Activated CD4-positive, alpha-beta T cell treated with anti-CD3 and anti-CD28 coated beads, Interleukin-2, amount 10 ng/mL, durations not matched to agents 24 days and 14 days (primary cell): ENCODE measurements at regions not wholly inside any gene's neighbourhood (a gene's known extent, or its start where the extent isn't known, plus 50 kb on each side); places are given as distances from the start of the nearest gene placed in this dataset.

Source experiments
- DNase-seq: peaks from one replicate; pipeline ENCODE4 v3.0.0; 2022
- H3K27ac Mint-ChIP-seq: one replicate; pipeline ENCODE4 v1.8.0; 2022; ENCODE audit warnings: mild to moderate bottlenecking, mixed read lengths
- H3K27me3 Mint-ChIP-seq: one replicate; pipeline ENCODE4 v1.8.0; 2022; ENCODE audit warnings: mixed read lengths
- H3K36me3 Mint-ChIP-seq: one replicate; pipeline ENCODE4 v1.8.0; 2022; ENCODE audit warnings: low read depth, mild to moderate bottlenecking, mixed read lengths
- H3K4me1 Mint-ChIP-seq: one replicate; pipeline ENCODE4 v1.8.0; 2021; ENCODE audit warnings: mixed read lengths
- H3K4me3 Mint-ChIP-seq: one replicate; pipeline ENCODE4 v1.8.0; 2022; ENCODE audit warnings: mild to moderate bottlenecking, moderate library complexity, mixed read lengths
- H3K9me3 Mint-ChIP-seq: one replicate; pipeline ENCODE4 v1.8.0; 2021; ENCODE audit warnings: mixed read lengths
- intact Hi-C: fragments of 100-400 bp; cut with micrococcal nuclease; formaldehyde crosslinking; loops from one replicate; pipeline ENCODE4 v1.15.1; 2023

GRCh38 chr5:171509467-171509866 is 90.0 kb downstream of the FGF18 start:
- Mint-ChIP-seq H3K4me3 (no peak overlapping the region), H3K27me3 (peaks cover 3% of the 10 kb centered on the region), H3K36me3 (no peaks in the 10 kb centered on the region), H3K27ac (no peak overlapping the region), H3K4me1 (no peaks in the 10 kb centered on the region), H3K9me3 (no peaks in the 10 kb centered on the region)
- intact Hi-C loops, result no loop called here
- DNase-seq, result no peak

- H3K27me3 Mint-ChIP-seq, result no peaks in the 10 kb centered on the region
- no peak overlapping the region for H3K4me3 Mint-ChIP-seq
- H3K9me3 Mint-ChIP-seq, result no peaks in the 10 kb centered on the region
- H3K27ac Mint-ChIP-seq, result no peak overlapping the region
- H3K4me1 Mint-ChIP-seq, result no peaks in the 10 kb centered on the region
- DNase-seq, result no peak
- intact Hi-C loops, result no loop called here
- H3K36me3 Mint-ChIP-seq, result no peaks in the 10 kb centered on the region
Observed at GRCh38 chr5:171512397-171512796, 93.0 kb downstream of the FGF18 start.

- H3K4me1 Mint-ChIP-seq, result no peaks in the 10 kb centered on the region
- intact Hi-C loops, result no loop called here
- no peak for DNase-seq
- H3K27me3 Mint-ChIP-seq, result no peaks in the 10 kb centered on the region
- no peaks in the 10 kb centered on the region for H3K36me3 Mint-ChIP-seq
- H3K9me3 Mint-ChIP-seq, result no peaks in the 10 kb centered on the region
- H3K27ac Mint-ChIP-seq, result no peak overlapping the region
- no peak overlapping the region for H3K4me3 Mint-ChIP-seq
Observed at GRCh38 chr5:171513591-171513990, 94.1 kb downstream of the FGF18 start.

GRCh38 chr5:171518916-171519315 is 99.5 kb downstream of the FGF18 start:
- Mint-ChIP-seq H3K4me1 (no peaks in the 10 kb centered on the region), H3K4me3 (no peak overlapping the region), H3K36me3 (no peaks in the 10 kb centered on the region), H3K9me3 (no peaks in the 10 kb centered on the region), H3K27ac (no peak overlapping the region), H3K27me3 (no peaks in the 10 kb centered on the region)
- intact Hi-C loops, result no loop called here
- DNase-seq, result no peak

- no peaks in the 10 kb centered on the region for H3K9me3 Mint-ChIP-seq
Observed at GRCh38 chr5:171520300-171521174, 101.1 kb downstream of the FGF18 start.

GRCh38 chr5:171521219-171521633 is 101.8 kb downstream of the FGF18 start:
- no peak for DNase-seq
- intact Hi-C loops, result no loop called here
- H3K9me3 Mint-ChIP-seq, result no peaks in the 10 kb centered on the region
- H3K4me1 Mint-ChIP-seq, result no peaks in the 10 kb centered on the region
- H3K27ac Mint-ChIP-seq, result no peak overlapping the region
- no peaks in the 10 kb centered on the region for H3K36me3 Mint-ChIP-seq
- no peaks in the 10 kb centered on the region for H3K27me3 Mint-ChIP-seq
- H3K4me3 Mint-ChIP-seq, result no peak overlapping the region

More at GRCh38 chr5:171520300-171521174, 101.1 kb downstream of the FGF18 start:
- H3K27me3 Mint-ChIP-seq, result no peaks in the 10 kb centered on the region
- H3K27ac Mint-ChIP-seq, result no peak overlapping the region
- no peak overlapping the region for H3K4me3 Mint-ChIP-seq
- no peaks in the 10 kb centered on the region for H3K36me3 Mint-ChIP-seq
- H3K4me1 Mint-ChIP-seq, result no peaks in the 10 kb centered on the region
- DNase-seq, result no peak
- intact Hi-C loops, result no loop called here

GRCh38 chr5:171521679-171522078 is 102.2 kb downstream of the FGF18 start:
- Mint-ChIP-seq H3K4me3 (no peak overlapping the region), H3K36me3 (no peaks in the 10 kb centered on the region), H3K4me1 (no peaks in the 10 kb centered on the region)

GRCh38 chr5:171523781-171524180 is 104.3 kb downstream of the FGF18 start:
- no peaks in the 10 kb centered on the region for H3K9me3 Mint-ChIP-seq
- no peak overlapping the region for H3K4me3 Mint-ChIP-seq
- H3K36me3 Mint-ChIP-seq, result no peaks in the 10 kb centered on the region
- no peaks in the 10 kb centered on the region for H3K27me3 Mint-ChIP-seq
- no peak overlapping the region for H3K27ac Mint-ChIP-seq
- no peaks in the 10 kb centered on the region for H3K4me1 Mint-ChIP-seq
- intact Hi-C loops, result no loop called here
- no peak for DNase-seq

More at GRCh38 chr5:171521679-171522078, 102.2 kb downstream of the FGF18 start:
- Mint-ChIP-seq H3K27ac (no peak overlapping the region), H3K27me3 (no peaks in the 10 kb centered on the region), H3K9me3 (no peaks in the 10 kb centered on the region)
- intact Hi-C loops, result no loop called here
- DNase-seq, result no peak

- Mint-ChIP-seq H3K4me1 (no peaks in the 10 kb centered on the region), H3K4me3 (no peak overlapping the region), H3K27ac (no peak overlapping the region), H3K9me3 (no peaks in the 10 kb centered on the region), H3K27me3 (no peaks in the 10 kb centered on the region), H3K36me3 (no peaks in the 10 kb centered on the region)
- intact Hi-C loops, result no loop called here
- no peak for DNase-seq
Observed at GRCh38 chr5:171524466-171524865, 105.0 kb downstream of the FGF18 start.

GRCh38 chr5:171525085-171525484 is 105.6 kb downstream of the FGF18 start:
- DNase-seq, result no peak
- Mint-ChIP-seq H3K4me1 (no peaks in the 10 kb centered on the region), H3K27ac (no peak overlapping the region), H3K27me3 (no peaks in the 10 kb centered on the region), H3K36me3 (no peaks in the 10 kb centered on the region), H3K4me3 (no peak overlapping the region), H3K9me3 (no peaks in the 10 kb centered on the region)
- intact Hi-C loops, result no loop called here

- no peak overlapping the region for H3K27ac Mint-ChIP-seq
- H3K9me3 Mint-ChIP-seq, result no peaks in the 10 kb centered on the region
- no peak overlapping the region for H3K4me3 Mint-ChIP-seq
- intact Hi-C loops, result no loop called here
- H3K27me3 Mint-ChIP-seq, result peaks cover 6% of the 10 kb centered on the region
- H3K36me3 Mint-ChIP-seq, result no peaks in the 10 kb centered on the region
- DNase-seq, result no peak
- H3K4me1 Mint-ChIP-seq, result no peaks in the 10 kb centered on the region
Observed at GRCh38 chr5:171528036-171528435, 108.6 kb downstream of the FGF18 start.

- intact Hi-C loops, result no loop called here
- no peaks in the 10 kb centered on the region for H3K4me1 Mint-ChIP-seq
- H3K36me3 Mint-ChIP-seq, result no peaks in the 10 kb centered on the region
- DNase-seq, result no peak
- peaks cover 11% of the 10 kb centered on the region for H3K27me3 Mint-ChIP-seq
- H3K9me3 Mint-ChIP-seq, result no peaks in the 10 kb centered on the region
- H3K4me3 Mint-ChIP-seq, result no peak overlapping the region
- H3K27ac Mint-ChIP-seq, result no peak overlapping the region
Observed at GRCh38 chr5:171528865-171529614, 109.6 kb downstream of the FGF18 start.

- no peaks in the 10 kb centered on the region for H3K4me1 Mint-ChIP-seq
- no peaks in the 10 kb centered on the region for H3K9me3 Mint-ChIP-seq
- intact Hi-C loops, result no loop called here
- no peaks in the 10 kb centered on the region for H3K36me3 Mint-ChIP-seq
- H3K4me3 Mint-ChIP-seq, result no peak overlapping the region
- peaks cover 11% of the 10 kb centered on the region for H3K27me3 Mint-ChIP-seq
- no peak overlapping the region for H3K27ac Mint-ChIP-seq
- no peak for DNase-seq
Observed at GRCh38 chr5:171531638-171532037, 112.2 kb downstream of the FGF18 start.

GRCh38 chr5:171533153-171533552 is 113.7 kb downstream of the FGF18 start:
- Mint-ChIP-seq H3K4me3 (no peak overlapping the region), H3K27ac (no peak overlapping the region), H3K36me3 (no peaks in the 10 kb centered on the region), H3K27me3 (peaks cover 11% of the 10 kb centered on the region), H3K4me1 (no peaks in the 10 kb centered on the region), H3K9me3 (no peaks in the 10 kb centered on the region)
- DNase-seq, result no peak
- intact Hi-C loops, result no loop called here
